Astrocyte (in vitro differentiated cells and primary cell): ENCODE measurements at regions not wholly inside any gene's neighbourhood (a gene's known extent, or its start where the extent isn't known, plus 50 kb on each side); places are given as distances from the start of the nearest gene placed in this dataset.
"Not testable (repeated sequence)": the region's sequence is repeated elsewhere in the genome, so short reads cannot be mapped to it uniquely, and the experiment has no call there.

ENCODE experiments used
- DNase-seq: peaks from one replicate; pipeline ENCODE4 v3.0.0-alpha.2; 2010; ENCODE audit warnings: low read depth
- FAIRE-seq: peaks from 2 replicates; lab custom pipeline; 2011; peaks lifted over from hg19 to GRCh38; lab: Jason Lieb, UNC
- H2AFZ ChIP-seq: 2 replicates; pipeline ENCODE4 v1.6.0; 2012; ENCODE audit warnings: low read depth, low read length, inconsistent platforms
- H3K27ac ChIP-seq: 2 replicates; pipeline ENCODE4 v1.5.1; 2011; ENCODE audit warnings: low read depth, low read length, inconsistent platforms
- H3K27me3 ChIP-seq: 2 replicates; pipeline ENCODE4 v1.6.0; 2011; ENCODE audit warnings: low read length, inconsistent platforms; ENCODE audit not compliant: insufficient read depth
- H3K36me3 ChIP-seq: 2 replicates; pipeline ENCODE4 v1.5.1; 2011; ENCODE audit warnings: low read length, inconsistent platforms; ENCODE audit not compliant: insufficient read depth
- H3K4me1 ChIP-seq: 2 replicates; pipeline ENCODE4 v1.5.1; 2011; ENCODE audit warnings: low read length, inconsistent platforms; ENCODE audit not compliant: insufficient read depth
- H3K4me2 ChIP-seq: 2 replicates; pipeline ENCODE4 v1.6.0; 2012; ENCODE audit warnings: low read length, inconsistent platforms
- H3K4me3 ChIP-seq: 2 replicates; pipeline ENCODE4 v1.5.1; 2011; ENCODE audit warnings: low read depth, mild to moderate bottlenecking, low read length, inconsistent platforms; ENCODE audit not compliant: insufficient read depth
- H3K79me2 ChIP-seq: 2 replicates; pipeline ENCODE4 v1.6.0; 2012; ENCODE audit warnings: mild to moderate bottlenecking, low read length, inconsistent platforms; ENCODE audit not compliant: insufficient read depth
- H3K9ac ChIP-seq: 2 replicates; pipeline ENCODE4 v1.6.0; 2012; ENCODE audit warnings: mild to moderate bottlenecking, low read length, inconsistent platforms
- H3K9me3 ChIP-seq: 2 replicates; pipeline ENCODE4 v1.5.1; 2012; ENCODE audit warnings: low read depth, mild to moderate bottlenecking, low read length, inconsistent platforms; ENCODE audit not compliant: insufficient read depth
- H4K20me1 ChIP-seq: 2 replicates; pipeline ENCODE4 v1.6.0; 2012; ENCODE audit warnings: low read length, inconsistent platforms; ENCODE audit not compliant: insufficient read depth
- H3K27ac Mint-ChIP-seq: one replicate; pipeline ENCODE4 v1.8.0; 2021; ENCODE audit warnings: mild to moderate bottlenecking, mixed read lengths; ENCODE audit not compliant: unreplicated experiment
- H3K27me3 Mint-ChIP-seq: one replicate; pipeline ENCODE4 v1.8.0; 2021; ENCODE audit warnings: low read depth, mixed read lengths; ENCODE audit not compliant: unreplicated experiment
- H3K36me3 Mint-ChIP-seq: one replicate; pipeline ENCODE4 v1.8.0; 2021; ENCODE audit warnings: low read depth, mixed read lengths; ENCODE audit not compliant: unreplicated experiment
- H3K4me1 Mint-ChIP-seq: one replicate; pipeline ENCODE4 v1.8.0; 2021; ENCODE audit warnings: low read depth, mixed read lengths; ENCODE audit not compliant: unreplicated experiment
- H3K4me3 Mint-ChIP-seq: one replicate; pipeline ENCODE4 v1.8.0; 2021; ENCODE audit warnings: mild to moderate bottlenecking, moderate library complexity, mixed read lengths; ENCODE audit not compliant: unreplicated experiment
- H3K9me3 Mint-ChIP-seq: one replicate; pipeline ENCODE4 v1.8.0; 2021; ENCODE audit warnings: mild to moderate bottlenecking, mixed read lengths; ENCODE audit not compliant: unreplicated experiment
- CTCF ChIP-seq: IDR thresholded peaks from 2 replicates; pipeline ENCODE4 v1.5.1; 2011; ENCODE audit warnings: low read depth, mild to moderate bottlenecking, inconsistent platforms, low read length, moderate library complexity; ENCODE audit not compliant: insufficient read depth
- EZH2 ChIP-seq: IDR thresholded peaks from 2 replicates; pipeline ENCODE4 v1.6.1; 2012; ENCODE audit warnings: mild to moderate bottlenecking, low read length, inconsistent platforms; ENCODE audit not compliant: insufficient read depth

GRCh38 chr3:81349816-81350340, 411.6 kb downstream of the GBE1 start:
- Histone ChIP-seq H3K4me2 (no peak overlapping the region), H4K20me1 (no peaks in the 10 kb centered on the region), H3K9ac (no peak overlapping the region), H2AFZ (no peak overlapping the region), H3K36me3 (no peaks in the 10 kb centered on the region), H3K27me3 (no peaks in the 10 kb centered on the region), H3K27ac (no peak overlapping the region), H3K79me2 (no peaks in the 10 kb centered on the region), H3K9me3 (no peaks in the 10 kb centered on the region), H3K4me3 (no peak overlapping the region), H3K4me1 (no peaks in the 10 kb centered on the region)
- Mint-ChIP-seq H3K4me3 (no peak overlapping the region), H3K27me3 (no peaks in the 10 kb centered on the region), H3K36me3 (no peaks in the 10 kb centered on the region), H3K9me3 (no peaks in the 10 kb centered on the region), H3K4me1 (no peaks in the 10 kb centered on the region), H3K27ac (no peak overlapping the region)
- DNase-seq = no peak
- no peak for FAIRE-seq
- no peak for TF ChIP-seq EZH2
- TF ChIP-seq CTCF = no peak

GRCh38 chr3:81339040-81339845, 422.2 kb downstream of the GBE1 start:
- peak; percentile 15 for DNase-seq
- Mint-ChIP-seq H3K4me3 (no peak overlapping the region), H3K27ac (no peak overlapping the region), H3K27me3 (no peaks in the 10 kb centered on the region), H3K36me3 (no peaks in the 10 kb centered on the region), H3K9me3 (no peaks in the 10 kb centered on the region), H3K4me1 (no peaks in the 10 kb centered on the region)
- Histone ChIP-seq H3K27me3 (no peaks in the 10 kb centered on the region), H3K9ac (no peak overlapping the region), H3K4me3 (no peak overlapping the region), H3K27ac (no peak overlapping the region), H3K9me3 (no peaks in the 10 kb centered on the region), H3K4me2 (no peak overlapping the region), H3K79me2 (no peaks in the 10 kb centered on the region), H3K4me1 (no peaks in the 10 kb centered on the region), H2AFZ (no peak overlapping the region), H4K20me1 (no peaks in the 10 kb centered on the region), H3K36me3 (no peaks in the 10 kb centered on the region)
- FAIRE-seq = no peak
- TF ChIP-seq EZH2 (no peak), CTCF (peak; percentile 55)

- Histone ChIP-seq H2AFZ (no peak overlapping the region), H3K36me3 (no peaks in the 10 kb centered on the region), H4K20me1 (no peaks in the 10 kb centered on the region), H3K4me1 (no peaks in the 10 kb centered on the region), H3K4me2 (no peak overlapping the region), H3K79me2 (no peaks in the 10 kb centered on the region), H3K9me3 (no peaks in the 10 kb centered on the region), H3K9ac (no peak overlapping the region), H3K27me3 (no peaks in the 10 kb centered on the region), H3K27ac (no peak overlapping the region), H3K4me3 (no peak overlapping the region)
- no peaks in the 10 kb centered on the region for H3K36me3 Mint-ChIP-seq
- no peak overlapping the region for H3K27ac Mint-ChIP-seq
- H3K4me1 Mint-ChIP-seq = no peaks in the 10 kb centered on the region
- no peak for DNase-seq
- TF ChIP-seq EZH2 (no peak), CTCF (no peak)
- no peak for FAIRE-seq
- H3K27me3 Mint-ChIP-seq = no peaks in the 10 kb centered on the region
- no peaks in the 10 kb centered on the region for H3K9me3 Mint-ChIP-seq
- no peak overlapping the region for H3K4me3 Mint-ChIP-seq
These were observed 425.0 kb downstream of the GBE1 start for GRCh38 chr3:81336470-81336869.

- not testable (repeated sequence) for H3K4me2 ChIP-seq, H3K79me2 ChIP-seq, H3K27ac Mint-ChIP-seq, H3K4me3 ChIP-seq, H3K4me3 Mint-ChIP-seq, H3K36me3 Mint-ChIP-seq, H3K27me3 Mint-ChIP-seq, H3K4me1 Mint-ChIP-seq, H3K9me3 ChIP-seq, H4K20me1 ChIP-seq, H3K9ac ChIP-seq, H3K4me1 ChIP-seq, H3K27me3 ChIP-seq, H3K27ac ChIP-seq, H3K9me3 Mint-ChIP-seq, H3K36me3 ChIP-seq, DNase-seq, FAIRE-seq, H2AFZ ChIP-seq
These were observed 431.6 kb downstream of the GBE1 start for GRCh38 chr3:81329835-81330234.
